Choroid plexus epithelial cell (primary cell): ENCODE measurements at regions not wholly inside any gene's neighbourhood (a gene's known extent, or its start where the extent isn't known, plus 50 kb on each side); places are given as distances from the start of the nearest gene placed in this dataset.
A peak's percentile ranks its signal among the peaks of the same experiment; 100 is the strongest.

Source experiments
- DNase-seq: peaks from one replicate; pipeline ENCODE4 v3.0.0-alpha.2; 2010; ENCODE audit warnings: low read depth
- H3K4me3 ChIP-seq: 2 replicates; pipeline ENCODE4 v1.5.1; 2011; ENCODE audit warnings: low read depth, mild to moderate bottlenecking, control low read depth, low read length, moderate library complexity
- CTCF ChIP-seq: conservative IDR thresholded peaks from 2 replicates; pipeline ENCODE4 v1.5.1; 2011; ENCODE audit warnings: low read depth, mild to moderate bottlenecking, control low read depth, inconsistent platforms, low read length, moderate library complexity

GRCh38 chr3:159112724-159113123, 310.9 kb downstream of the MFSD1 start:
- TF ChIP-seq CTCF: no peak
- no peak overlapping the region for H3K4me3 ChIP-seq
- no peak for DNase-seq

DNA sequence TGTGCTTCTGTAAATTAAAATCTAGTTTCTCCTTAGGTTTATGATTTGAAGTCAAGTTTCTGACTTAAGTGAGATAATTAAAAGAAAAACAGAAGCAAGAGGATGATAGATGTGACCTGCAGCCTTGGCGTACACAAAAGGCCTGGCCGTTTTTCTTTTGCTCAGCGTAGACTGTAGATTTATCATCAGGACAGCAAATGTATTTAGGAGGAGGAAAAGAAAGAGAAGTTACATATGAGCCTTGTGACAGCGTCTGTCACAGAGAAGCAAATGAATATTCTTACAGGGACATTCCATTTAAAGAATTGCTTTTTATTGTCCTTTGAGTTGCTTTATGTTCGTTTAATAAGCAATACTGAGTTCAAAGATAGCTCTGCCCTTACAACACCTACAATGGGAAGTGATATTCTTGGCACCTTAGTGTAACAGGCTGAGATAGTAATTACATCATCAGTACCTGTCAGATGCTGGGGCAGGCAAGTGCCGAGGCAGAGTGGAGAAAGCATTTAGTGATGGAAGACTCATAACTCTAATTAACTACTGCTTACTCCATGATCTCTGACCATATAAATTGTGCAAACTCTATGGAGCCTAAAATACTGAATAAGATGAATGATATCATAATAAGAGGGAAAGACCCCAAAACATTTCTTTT, 311.5 kb downstream of the MFSD1 start:
- no peak for DNase-seq
- no peak overlapping the region for H3K4me3 ChIP-seq
- no peak for TF ChIP-seq CTCF

- no peak for DNase-seq
- no peak for TF ChIP-seq CTCF
- no peak overlapping the region for H3K4me3 ChIP-seq
These were observed 312.7 kb downstream of the MFSD1 start for GRCh38 chr3:159114582-159114981.

DNA sequence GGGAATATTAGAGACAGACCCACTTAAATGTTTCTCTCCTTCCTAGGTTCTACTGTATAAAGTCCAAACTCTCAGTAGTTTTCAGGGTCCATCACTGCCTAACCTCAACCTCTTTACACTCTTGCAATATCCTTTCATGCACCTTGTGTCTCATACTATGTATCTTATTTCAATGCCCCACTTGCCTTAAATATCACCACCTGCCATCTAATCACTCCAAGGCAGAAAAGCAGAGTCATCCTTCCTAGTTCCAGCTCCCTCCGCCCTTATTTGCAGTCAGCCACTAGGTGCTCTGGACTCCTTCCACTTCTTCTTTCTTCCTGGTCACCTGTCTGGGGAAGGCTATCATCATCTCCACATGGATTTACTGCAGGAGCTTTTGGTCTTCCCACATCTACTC, 322.0 kb downstream of the MFSD1 start:
- no peak for TF ChIP-seq CTCF
- DNase-seq: no peak

DNA sequence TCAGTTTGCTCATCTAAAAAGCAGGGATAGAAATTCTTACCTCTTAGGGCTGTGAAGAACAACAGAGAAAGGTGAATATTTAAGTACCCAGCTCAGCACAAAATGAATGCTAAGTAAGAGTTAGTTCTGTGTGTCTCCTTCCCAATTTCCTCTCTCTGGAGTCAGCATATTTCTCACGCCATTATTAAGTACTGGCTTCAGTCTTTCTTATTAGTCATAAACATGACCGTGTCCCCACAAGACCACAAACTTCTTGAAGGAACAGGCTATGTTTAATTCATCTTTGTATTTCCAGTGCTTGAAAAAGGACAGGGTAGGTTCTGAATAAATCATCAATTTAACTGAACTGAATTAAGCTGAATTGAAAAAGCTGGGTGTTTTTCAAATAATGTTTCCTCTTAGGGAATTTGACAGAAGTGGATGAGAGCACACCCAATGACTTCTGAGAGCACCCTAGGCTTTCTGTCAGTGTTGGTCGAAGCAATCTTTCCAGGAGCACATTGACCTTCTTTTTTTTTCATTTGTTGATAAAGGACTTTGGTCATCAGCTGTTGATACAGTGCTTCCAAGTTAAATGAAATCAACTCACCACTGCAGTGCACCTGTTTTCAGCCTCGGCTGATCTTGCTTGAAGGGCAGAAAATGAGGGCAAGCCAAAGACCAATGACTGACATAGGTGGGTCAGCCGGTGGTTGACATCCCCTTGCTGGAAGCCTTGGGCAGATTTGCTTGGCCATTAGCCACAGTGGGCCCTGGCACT, 324.6 kb downstream of the MFSD1 start:
- no peak overlapping the region for H3K4me3 ChIP-seq
- DNase-seq: peak; percentile 16
- no peak for TF ChIP-seq CTCF

More for the DNA sequence above, 322.0 kb downstream of the MFSD1 start:
- no peak overlapping the region for H3K4me3 ChIP-seq

GRCh38 chr3:159127021-159127392, 325.2 kb downstream of the MFSD1 start:
- H3K4me3 ChIP-seq: no peak overlapping the region
- TF ChIP-seq CTCF: no peak
- no peak for DNase-seq

DNA sequence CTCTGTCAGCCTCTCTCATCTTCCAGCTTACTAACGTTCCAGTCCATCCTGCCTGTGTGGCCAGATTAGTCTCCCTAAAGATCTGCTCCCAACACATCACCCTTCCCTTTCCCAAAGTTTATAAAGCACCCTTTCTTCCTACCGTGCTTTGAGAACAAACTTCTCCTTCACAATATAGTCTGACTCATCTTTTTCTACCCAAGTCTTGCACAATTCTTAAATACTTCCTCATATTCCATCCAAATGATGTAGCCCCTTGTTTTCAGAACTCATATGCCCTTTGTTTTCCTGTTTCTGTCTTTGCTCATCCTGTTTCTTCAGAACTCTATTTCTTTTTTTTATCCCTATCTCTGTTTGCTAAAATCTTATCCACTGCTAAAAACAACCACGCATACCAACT, 326.8 kb downstream of the MFSD1 start:
- DNase-seq: peak; percentile 59
- no peak overlapping the region for H3K4me3 ChIP-seq

More for the DNA sequence above, 326.8 kb downstream of the MFSD1 start:
- TF ChIP-seq CTCF: no peak
